HUES64 (cell line): ENCODE measurements at regions not wholly inside any gene's neighbourhood (a gene's known extent, or its start where the extent isn't known, plus 50 kb on each side); places are given as distances from the start of the nearest gene placed in this dataset.
A peak's percentile ranks its signal among the peaks of the same experiment; 100 is the strongest.

Source experiments
- H3K27ac ChIP-seq: 2 replicates; pipeline ENCODE4 v1.7.0; 2013; ENCODE audit warnings: low read depth, low read length, inconsistent platforms
- H3K27me3 ChIP-seq: 2 replicates; pipeline ENCODE4 v1.6.1; 2013; ENCODE audit warnings: mild to moderate bottlenecking, low read length; ENCODE audit not compliant: insufficient read depth
- H3K36me3 ChIP-seq: 2 replicates; pipeline ENCODE4 v1.6.1; 2013; ENCODE audit warnings: mild to moderate bottlenecking, low read length; ENCODE audit not compliant: insufficient read depth
- H3K4me1 ChIP-seq: 2 replicates; pipeline ENCODE4 v1.6.1; 2013; ENCODE audit warnings: mild to moderate bottlenecking, low read length, moderate library complexity; ENCODE audit not compliant: insufficient read depth
- H3K4me3 ChIP-seq: 2 replicates; pipeline ENCODE4 v1.5.1; 2013; ENCODE audit warnings: mild to moderate bottlenecking, low read length, moderate library complexity
- H3K9ac ChIP-seq: 2 replicates; pipeline ENCODE4 v1.6.1; 2013; ENCODE audit warnings: mild to moderate bottlenecking, low read depth, low read length
- H3K9me3 ChIP-seq: 2 replicates; pipeline ENCODE4 v1.6.1; 2013; ENCODE audit warnings: low read depth, low read length; ENCODE audit not compliant: insufficient read depth
- WGBS: fragments of 150-250, 120-280 bp; methylation state at CpG from one replicate; pipeline ENCODE4 v1.1.7; 2013; ENCODE audit warnings: missing lambda C conversion rate; 5-methylcytosine and 5-hydroxymethylcytosine counted together

- Histone ChIP-seq H3K9ac (no peak overlapping the region), H3K27ac (no peak overlapping the region), H3K36me3 (no peaks in the 10 kb centered on the region), H3K4me1 (peaks cover 4% of the 10 kb centered on the region; the same call in 1 of the 2 replicates), H3K27me3 (no peaks in the 10 kb centered on the region), H3K4me3 (no peak overlapping the region), H3K9me3 (no peaks in the 10 kb centered on the region)
- 93% methylated on average over 6 of the region's 7 CpGs for WGBS
Observed at GRCh38 chr10:20686015-20686635, 211.0 kb downstream of the NEBL start.

DNA sequence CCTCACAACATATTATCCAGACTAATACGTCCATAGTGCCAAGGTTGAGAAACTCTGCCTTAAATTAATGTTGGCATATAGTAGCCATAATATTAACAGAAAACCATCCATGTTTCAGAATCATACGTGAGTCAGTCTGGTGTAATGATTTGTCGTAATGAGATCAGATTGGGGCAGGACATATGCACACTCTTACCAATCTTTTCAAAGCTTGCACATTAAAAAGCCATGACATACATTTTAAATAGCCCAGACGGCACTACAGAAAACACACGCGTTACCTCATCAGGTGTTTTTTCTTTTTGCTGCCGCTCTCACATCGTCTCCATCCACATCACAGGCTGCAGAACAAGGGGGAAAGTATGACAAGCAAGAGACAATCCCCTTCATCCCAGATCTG is 211.6 kb downstream of the NEBL start:
- Histone ChIP-seq H3K4me3 (no peak overlapping the region), H3K9me3 (no peaks in the 10 kb centered on the region), H3K36me3 (no peaks in the 10 kb centered on the region), H3K4me1 (peaks cover 4% of the 10 kb centered on the region; the same call in 1 of the 2 replicates), H3K9ac (no peak overlapping the region), H3K27me3 (no peaks in the 10 kb centered on the region), H3K27ac (no peak overlapping the region)
- 94% methylated on average over 7 of the region's 8 CpGs for WGBS

- no peak overlapping the region for H3K9ac ChIP-seq
- H3K4me3 ChIP-seq = no peak overlapping the region
- peaks cover 4% of the 10 kb centered on the region; the same call in 1 of the 2 replicates for H3K4me1 ChIP-seq
- H3K36me3 ChIP-seq = no peaks in the 10 kb centered on the region
- H3K27me3 ChIP-seq = no peaks in the 10 kb centered on the region
- H3K27ac ChIP-seq = no peak overlapping the region
- H3K9me3 ChIP-seq = no peaks in the 10 kb centered on the region
Observed at GRCh38 chr10:20683345-20683744, 213.8 kb downstream of the NEBL start.

GRCh38 chr10:20682782-20683181 is 214.3 kb downstream of the NEBL start:
- Histone ChIP-seq H3K4me3 (no peak overlapping the region), H3K36me3 (no peaks in the 10 kb centered on the region), H3K27me3 (no peaks in the 10 kb centered on the region), H3K4me1 (peaks cover 4% of the 10 kb centered on the region; the same call in 1 of the 2 replicates), H3K9ac (no peak overlapping the region), H3K9me3 (no peaks in the 10 kb centered on the region), H3K27ac (no peak overlapping the region)
- WGBS = 81% methylated on average over 3 of the region's 3 CpGs

DNA sequence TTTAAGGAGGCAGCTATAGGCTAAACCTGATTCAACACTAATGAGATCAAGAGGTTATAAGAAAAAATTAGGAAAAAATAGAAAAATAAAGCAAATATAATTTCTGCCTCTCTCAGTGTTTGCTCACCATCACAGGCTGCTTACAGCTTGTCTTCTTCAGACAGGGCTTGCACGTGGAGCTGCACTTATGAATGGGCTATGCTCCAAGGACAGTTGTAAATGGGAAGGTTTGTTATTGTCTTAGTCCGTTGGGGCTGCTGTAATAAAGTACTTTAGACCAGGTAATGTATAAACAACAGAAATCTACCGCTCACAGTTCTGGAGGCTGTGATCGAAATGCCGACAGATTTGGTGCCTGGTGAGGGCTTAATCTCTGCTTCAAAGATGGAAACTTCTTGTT is 219.8 kb downstream of the NEBL start:
- no peaks in the 10 kb centered on the region for H3K36me3 ChIP-seq
- no peak overlapping the region for H3K27ac ChIP-seq
- 92% methylated on average over 5 of the region's 5 CpGs for whole genome bisulfite sequencing

DNA sequence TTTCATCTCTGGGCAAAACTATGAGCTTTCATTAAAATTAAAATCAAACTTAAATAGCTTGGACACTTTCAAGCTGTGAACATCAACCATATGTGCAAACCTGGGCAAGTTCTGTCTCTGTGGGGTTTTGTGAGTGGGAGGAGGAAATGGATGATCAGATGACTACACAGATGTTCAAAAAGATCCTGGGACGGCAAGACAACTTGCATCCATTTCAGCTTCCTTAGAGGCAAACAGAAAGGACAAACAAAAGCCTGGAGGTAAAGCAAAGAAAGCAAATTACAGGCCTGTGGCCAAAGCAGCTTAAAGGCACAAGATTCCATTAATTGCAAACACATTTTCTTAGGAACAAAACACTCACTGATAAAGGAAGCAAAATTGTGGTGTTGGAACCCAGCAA is 222.2 kb downstream of the NEBL start:
- Histone ChIP-seq H3K4me1 (peaks cover 12% of the 10 kb centered on the region), H3K27me3 (no peaks in the 10 kb centered on the region)
- 49% methylated on average over 1 of the region's 1 CpG for WGBS

More for the DNA sequence above, 219.8 kb downstream of the NEBL start:
- H3K27me3 ChIP-seq = no peaks in the 10 kb centered on the region
- peaks cover 12% of the 10 kb centered on the region for H3K4me1 ChIP-seq
- no peak overlapping the region for H3K4me3 ChIP-seq
- no peaks in the 10 kb centered on the region for H3K9me3 ChIP-seq
- H3K9ac ChIP-seq = no peak overlapping the region

GRCh38 chr10:20673175-20673574 is 223.9 kb downstream of the NEBL start:
- Histone ChIP-seq H3K9ac (no peak overlapping the region), H3K36me3 (no peaks in the 10 kb centered on the region), H3K4me3 (no peak overlapping the region), H3K9me3 (no peaks in the 10 kb centered on the region), H3K27ac (no peak overlapping the region), H3K27me3 (no peaks in the 10 kb centered on the region), H3K4me1 (peaks cover 12% of the 10 kb centered on the region)
- WGBS = 96% methylated on average over 4 of the region's 4 CpGs

More for the DNA sequence above, 222.2 kb downstream of the NEBL start:
- H3K4me3 ChIP-seq = no peak overlapping the region
- H3K9me3 ChIP-seq = no peaks in the 10 kb centered on the region
- no peaks in the 10 kb centered on the region for H3K36me3 ChIP-seq
- no peak overlapping the region; the same call in 1 of the 2 replicates for H3K27ac ChIP-seq
- peak overlapping the region; percentile 19; the same call in 1 of the 2 replicates for H3K9ac ChIP-seq

GRCh38 chr10:20672741-20673140 is 224.4 kb downstream of the NEBL start:
- WGBS = 96% methylated on average over 5 of the region's 5 CpGs
- Histone ChIP-seq H3K27me3 (no peaks in the 10 kb centered on the region), H3K36me3 (no peaks in the 10 kb centered on the region), H3K27ac (no peak overlapping the region), H3K9me3 (no peaks in the 10 kb centered on the region), H3K4me1 (peaks cover 12% of the 10 kb centered on the region), H3K4me3 (no peak overlapping the region), H3K9ac (no peak overlapping the region)

DNA sequence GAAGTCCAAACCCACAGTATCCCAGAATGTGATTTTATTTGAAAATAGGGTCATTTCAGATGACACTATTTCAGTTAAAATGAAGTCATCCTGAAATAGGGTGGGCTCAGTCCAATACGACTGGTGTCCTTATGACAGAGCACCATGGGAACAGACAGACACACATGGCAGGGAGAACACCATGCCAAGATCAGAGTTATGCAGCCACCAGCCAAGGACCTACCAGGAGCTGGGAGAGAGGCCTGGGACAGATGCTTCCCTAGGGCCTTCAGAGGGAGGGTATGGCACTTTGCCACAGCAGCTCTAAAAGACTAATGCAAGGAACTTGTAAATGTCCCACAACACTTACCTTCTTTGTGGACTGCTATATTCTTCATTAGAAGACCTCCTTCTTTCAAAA is 226.5 kb downstream of the NEBL start:
- WGBS = 96% methylated on average over 1 of the region's 1 CpG
- no peaks in the 10 kb centered on the region for H3K36me3 ChIP-seq
- H3K4me1 ChIP-seq = peaks cover 12% of the 10 kb centered on the region
- H3K27ac ChIP-seq = no peak overlapping the region
- no peak overlapping the region for H3K4me3 ChIP-seq
- H3K9ac ChIP-seq = no peak overlapping the region
- H3K9me3 ChIP-seq = no peaks in the 10 kb centered on the region
- H3K27me3 ChIP-seq = no peaks in the 10 kb centered on the region

- Histone ChIP-seq H3K4me1 (no peaks in the 10 kb centered on the region), H3K27ac (no peak overlapping the region), H3K9me3 (no peaks in the 10 kb centered on the region), H3K4me3 (no peak overlapping the region), H3K27me3 (no peaks in the 10 kb centered on the region), H3K36me3 (no peaks in the 10 kb centered on the region), H3K9ac (no peak overlapping the region)
Observed at GRCh38 chr10:20668985-20669384, 228.1 kb downstream of the NEBL start.

DNA sequence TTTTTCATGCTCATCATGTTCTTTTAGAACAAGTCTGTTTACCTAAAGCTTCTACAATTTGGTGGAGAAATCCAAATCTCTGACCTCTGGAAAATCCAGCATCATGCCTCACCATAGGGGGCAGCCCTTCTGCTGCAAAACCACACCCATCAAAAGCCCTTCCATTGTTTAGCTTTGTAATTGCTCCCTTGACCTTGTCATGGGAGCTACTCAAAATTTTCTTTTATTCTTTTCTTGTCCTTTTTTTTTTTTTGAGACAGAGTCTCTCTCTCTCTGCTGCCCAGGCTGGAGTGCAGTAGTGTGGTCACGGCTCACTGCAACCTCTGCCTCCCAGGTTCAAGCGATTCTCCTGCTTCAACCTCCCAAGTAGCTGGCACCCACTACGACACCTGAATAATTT is 234.4 kb downstream of the NEBL start:
- Histone ChIP-seq H3K9ac (no peak overlapping the region), H3K36me3 (no peaks in the 10 kb centered on the region), H3K27me3 (no peaks in the 10 kb centered on the region), H3K27ac (no peak overlapping the region), H3K4me3 (no peak overlapping the region), H3K9me3 (peaks cover 8% of the 10 kb centered on the region; the same call in 1 of the 2 replicates), H3K4me1 (no peaks in the 10 kb centered on the region)
- 97% methylated on average over 3 of the region's 3 CpGs for WGBS

- peaks cover 8% of the 10 kb centered on the region; the same call in 1 of the 2 replicates for H3K9me3 ChIP-seq
- H3K4me3 ChIP-seq = no peak overlapping the region
- no peaks in the 10 kb centered on the region for H3K27me3 ChIP-seq
- H3K36me3 ChIP-seq = no peaks in the 10 kb centered on the region
- H3K4me1 ChIP-seq = no peaks in the 10 kb centered on the region
- no peak overlapping the region for H3K27ac ChIP-seq
- 94% methylated on average over 2 of the region's 2 CpGs for WGBS
- no peak overlapping the region for H3K9ac ChIP-seq
Observed at GRCh38 chr10:20659225-20659624, 237.9 kb downstream of the NEBL start.
